B cell (primary cell): ENCODE measurements at regions not wholly inside any gene's neighbourhood (a gene's known extent, or its start where the extent isn't known, plus 50 kb on each side); places are given as distances from the start of the nearest gene placed in this dataset.

ENCODE experiments used
- ATAC-seq: fragments of 200-7000 bp; cut with Tn5 transposase; one replicate; pipeline ENCODE4 v1.10.0; 2021; ENCODE audit warnings: low read depth, mild to moderate bottlenecking, moderate number of reproducible peaks, moderate library complexity
- CTCF ChIA-PET: fragments of 350-600 bp; sonication (Branson Sonifier 250); formaldehyde crosslinking; loops from one replicate; lab custom pipeline; 2021; ENCODE audit warnings: antibody characterized with exemption, inconsistent platforms; lab: Charles Lee
- POLR2A ChIA-PET: fragments of 350-600 bp; sonication (Branson Sonifier 250); formaldehyde crosslinking; loops from one replicate; lab custom pipeline; 2021; ENCODE audit warnings: antibody characterized with exemption; lab: Charles Lee
- DNase-seq: peaks from one replicate; pipeline ENCODE4 v3.0.0; 2013
- H2AFZ ChIP-seq: 2 replicates; pipeline ENCODE4 v1.6.1; 2012; ENCODE audit warnings: mild to moderate bottlenecking, low read depth, low read length; ENCODE audit not compliant: insufficient read depth, poor library complexity, severe bottlenecking
- H3K27ac ChIP-seq, 2 donors: 1 replicate in 1 of 2; 2 replicates in 1 of 2; pipeline ENCODE4 v1.5.1; 2012 to 2013; ENCODE audit warnings: low read length in 2 of 2, mild to moderate bottlenecking in 2 of 2, moderate library complexity in 1 of 2
- H3K27me3 ChIP-seq, 4 experiments: fragments of 200-600 bp in 1 of 4; sonication (generic) in 1 of 4; replicated peaks in 1 of 4; 1 replicate in 2 of 4; 2 replicates in 2 of 4; pipeline versions ENCODE4 v1.6.1 to v1.7.0; 2013 to 2016; ENCODE audit warnings: low read length in 3 of 4, mild to moderate bottlenecking in 2 of 4, mixed read lengths in 1 of 4, moderate library complexity in 1 of 4; ENCODE audit not compliant: insufficient read depth in 4 of 4, control insufficient read depth in 3 of 4; ENCODE audit errors: control extremely low read depth in 1 of 4
- H3K36me3 ChIP-seq, 2 experiments: replicated peaks in 1 of 2; 1 replicate in 1 of 2; 2 replicates in 1 of 2; pipeline versions ENCODE4 v1.6.1 to v1.7.1; 2013; ENCODE audit warnings: low read length in 1 of 2; ENCODE audit not compliant: insufficient read depth in 2 of 2, control insufficient read depth in 1 of 2; ENCODE audit errors: control extremely low read depth in 1 of 2, extremely low read depth in 1 of 2
- H3K4me1 ChIP-seq, 2 donors: fragments of 200-600 bp in 1 of 2; sonication (generic) in 1 of 2; 1 replicate in 1 of 2; 2 replicates in 1 of 2; pipeline versions ENCODE4 v1.5.1 to v1.6.1; 2013 to 2017; ENCODE audit warnings: low read length in 2 of 2; ENCODE audit not compliant: control insufficient read depth in 2 of 2, insufficient read depth in 2 of 2
- H3K4me2 ChIP-seq: replicated peaks from 2 replicates; pipeline ENCODE3; 2012; ENCODE audit warnings: mild to moderate bottlenecking, low read depth, low read length; ENCODE audit not compliant: poor library complexity, severe bottlenecking
- H3K4me3 ChIP-seq, 5 experiments: fragments of 200-600 bp in 1 of 5; sonication (generic) in 1 of 5; 1 replicate in 3 of 5; 2 replicates in 2 of 5; pipeline versions ENCODE4 v1.5.1 to v1.7.0; 2011 to 2016; ENCODE audit warnings: low read length in 4 of 5, mild to moderate bottlenecking in 4 of 5, low read depth in 2 of 5, control low read depth in 1 of 5, moderate library complexity in 1 of 5; ENCODE audit not compliant: insufficient read depth in 1 of 5; ENCODE audit errors: control extremely low read depth in 1 of 5, extremely low read depth in 1 of 5
- H3K79me2 ChIP-seq: fragments of 200-600 bp; sonication (generic); one replicate; pipeline ENCODE4 v1.6.0; 2016; ENCODE audit warnings: low read length; ENCODE audit not compliant: control insufficient read depth, insufficient read depth
- H3K9ac ChIP-seq: fragments of 200-600 bp; sonication (generic); 2 replicates; pipeline ENCODE4 v1.6.1; 2017; ENCODE audit warnings: mild to moderate bottlenecking, low read length, moderate library complexity
- H3K9me3 ChIP-seq, 3 donors: one replicate each; pipeline versions ENCODE4 v1.6.1 to v1.7.1; 2013; ENCODE audit warnings: low read length in 2 of 3; ENCODE audit not compliant: control insufficient read depth in 2 of 3, insufficient read depth in 1 of 3; ENCODE audit errors: control extremely low read depth in 1 of 3
- H4K20me1 ChIP-seq: 2 replicates; pipeline ENCODE4 v1.6.0; 2012; ENCODE audit warnings: mild to moderate bottlenecking, low read length; ENCODE audit not compliant: insufficient read depth, control insufficient read depth, poor library complexity, severe bottlenecking
- H3K27ac Mint-ChIP-seq: one replicate; pipeline ENCODE4 v1.8.0; 2021; ENCODE audit warnings: mixed read lengths
- H3K27me3 Mint-ChIP-seq: one replicate; pipeline ENCODE4 v1.8.0; 2021; ENCODE audit warnings: mixed read lengths
- H3K4me1 Mint-ChIP-seq: one replicate; pipeline ENCODE4 v1.8.0; 2021; ENCODE audit warnings: mixed read lengths
- H3K4me3 Mint-ChIP-seq: one replicate; pipeline ENCODE4 v1.8.0; 2021; ENCODE audit warnings: mixed read lengths
- H3K9me3 Mint-ChIP-seq: one replicate; pipeline ENCODE4 v1.8.0; 2022; ENCODE audit warnings: mixed read lengths; ENCODE audit not compliant: insufficient read depth
- EZH2 ChIP-seq: IDR thresholded peaks from 2 replicates; pipeline ENCODE4 v1.6.1; 2012; ENCODE audit warnings: borderline replicate concordance, low read depth, mild to moderate bottlenecking, moderate library complexity, low read length; ENCODE audit not compliant: insufficient read depth, poor library complexity, severe bottlenecking
- WGBS: methylation state at CpG from one replicate; pipeline ENCODE4 v1.1.5; 2013; ENCODE audit warnings: missing lambda C conversion rate; ENCODE audit not compliant: insufficient coverage; 5-methylcytosine and 5-hydroxymethylcytosine counted together
- intact Hi-C: fragments of 100-400 bp; cut with micrococcal nuclease; formaldehyde crosslinking; loops from one replicate; pipeline ENCODE4 v1.10.0; 2022
- TF ChIP-seq, protein P1 (sequence below): fragments of 200-600 bp; IDR thresholded peaks from one replicate; pipeline ENCODE4 v1.8.0; 2022; ENCODE audit warnings: antibody characterized with exemption, mild to moderate bottlenecking

DNA sequence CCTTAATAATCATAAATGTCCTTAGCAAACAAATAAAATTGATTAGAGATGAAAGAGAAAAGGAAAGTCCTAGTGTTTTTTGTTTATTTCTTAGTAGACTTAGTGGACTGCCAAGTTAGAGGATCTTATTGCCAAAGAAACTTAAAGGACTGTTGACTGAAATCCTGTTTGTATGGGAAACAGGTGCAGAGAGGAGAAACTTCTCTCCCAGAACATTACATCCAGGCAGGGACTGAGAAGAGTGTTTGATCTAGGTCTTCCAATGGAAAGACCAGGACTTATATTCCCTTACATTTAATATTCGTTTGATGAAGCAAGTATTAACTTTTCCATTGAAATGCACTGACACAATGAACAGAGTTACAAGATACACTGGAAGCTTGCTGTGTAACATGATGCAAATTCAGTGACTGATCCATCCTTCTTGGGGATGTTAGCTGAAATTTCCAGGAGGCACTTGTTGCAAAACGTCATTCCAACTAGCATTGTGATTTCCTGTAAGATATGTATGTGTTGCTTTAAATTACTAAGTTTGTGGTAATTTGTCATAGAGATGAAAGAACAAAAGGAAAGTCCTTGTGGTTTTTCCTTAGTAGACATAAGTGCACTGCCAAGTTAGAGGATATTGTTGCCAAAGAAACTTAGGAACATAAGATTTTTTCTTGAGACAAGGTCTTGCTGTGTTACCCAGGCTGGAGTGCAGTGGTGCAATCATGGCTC, 505.6 kb downstream of the STIM2 start:
- no peak overlapping the region for H3K4me3 ChIP-seq
- H3K9me3 Mint-ChIP-seq: no peaks in the 10 kb centered on the region
- intact Hi-C loops: no loop called here
- ATAC-seq: no peak
- no peak overlapping the region for H3K27ac ChIP-seq
- H3K4me3 Mint-ChIP-seq: no peak overlapping the region
- H3K4me2 ChIP-seq: no peak overlapping the region
- H4K20me1 ChIP-seq: no peaks in the 10 kb centered on the region
- no peaks in the 10 kb centered on the region for H3K4me1 Mint-ChIP-seq
- H2AFZ ChIP-seq: no peak overlapping the region
- POLR2A ChIA-PET: no interaction called here
- TF ChIP-seq, protein P1, sequence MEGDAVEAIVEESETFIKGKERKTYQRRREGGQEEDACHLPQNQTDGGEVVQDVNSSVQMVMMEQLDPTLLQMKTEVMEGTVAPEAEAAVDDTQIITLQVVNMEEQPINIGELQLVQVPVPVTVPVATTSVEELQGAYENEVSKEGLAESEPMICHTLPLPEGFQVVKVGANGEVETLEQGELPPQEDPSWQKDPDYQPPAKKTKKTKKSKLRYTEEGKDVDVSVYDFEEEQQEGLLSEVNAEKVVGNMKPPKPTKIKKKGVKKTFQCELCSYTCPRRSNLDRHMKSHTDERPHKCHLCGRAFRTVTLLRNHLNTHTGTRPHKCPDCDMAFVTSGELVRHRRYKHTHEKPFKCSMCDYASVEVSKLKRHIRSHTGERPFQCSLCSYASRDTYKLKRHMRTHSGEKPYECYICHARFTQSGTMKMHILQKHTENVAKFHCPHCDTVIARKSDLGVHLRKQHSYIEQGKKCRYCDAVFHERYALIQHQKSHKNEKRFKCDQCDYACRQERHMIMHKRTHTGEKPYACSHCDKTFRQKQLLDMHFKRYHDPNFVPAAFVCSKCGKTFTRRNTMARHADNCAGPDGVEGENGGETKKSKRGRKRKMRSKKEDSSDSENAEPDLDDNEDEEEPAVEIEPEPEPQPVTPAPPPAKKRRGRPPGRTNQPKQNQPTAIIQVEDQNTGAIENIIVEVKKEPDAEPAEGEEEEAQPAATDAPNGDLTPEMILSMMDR: no peak
- no peak for TF ChIP-seq EZH2
- H3K4me1 ChIP-seq: no peaks in the 10 kb centered on the region
- no peak overlapping the region for H3K27ac Mint-ChIP-seq
- no peaks in the 10 kb centered on the region for H3K79me2 ChIP-seq
- H3K9me3 ChIP-seq: peaks cover 0 to 2% (median 0%) of the 10 kb centered on the region in 3 donors
- H3K36me3 ChIP-seq: no peaks in the 10 kb centered on the region
- WGBS: 0% methylated on average over 1 of the region's 2 CpGs
- no peak overlapping the region for H3K9ac ChIP-seq
- no peak for DNase-seq
- CTCF ChIA-PET: no interaction called here
- H3K27me3 Mint-ChIP-seq: no peaks in the 10 kb centered on the region
- no peaks in the 10 kb centered on the region for H3K27me3 ChIP-seq

DNA sequence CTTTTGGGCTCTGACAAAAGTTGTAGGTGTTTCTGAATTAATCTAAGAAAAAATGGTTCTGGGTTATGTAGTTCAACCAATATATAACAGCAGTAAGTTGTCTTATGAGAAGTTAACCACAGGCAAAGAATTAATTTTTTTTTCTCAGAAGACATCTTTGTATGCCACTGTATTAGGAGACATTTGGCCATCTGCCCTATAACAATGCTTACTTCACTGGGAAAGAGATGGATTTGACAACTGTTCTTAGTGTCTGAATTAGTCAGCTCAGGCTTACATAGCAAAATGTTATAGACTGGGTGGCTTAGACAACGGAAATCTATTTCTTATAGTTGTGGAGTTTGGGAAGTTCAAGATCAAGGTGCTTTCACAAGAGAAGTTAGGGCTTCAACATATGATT, 508.1 kb downstream of the STIM2 start:
- intact Hi-C loops: no loop called here
- ChIA-PET CTCF (no interaction called here), POLR2A (no interaction called here)
- no peaks in the 10 kb centered on the region for H4K20me1 ChIP-seq
- WGBS: 80% methylated on average over 1 of the region's 1 CpG
- no peak overlapping the region for H3K4me3 ChIP-seq
- Mint-ChIP-seq H3K4me1 (no peaks in the 10 kb centered on the region), H3K9me3 (no peaks in the 10 kb centered on the region), H3K4me3 (no peak overlapping the region), H3K27me3 (no peaks in the 10 kb centered on the region), H3K27ac (no peak overlapping the region)
- H3K9me3 ChIP-seq: no peaks in the 10 kb centered on the region
- H3K27me3 ChIP-seq: no peaks in the 10 kb centered on the region
- DNase-seq: no peak
- no peak for TF ChIP-seq EZH2
- TF ChIP-seq, protein P1: no peak
- no peak overlapping the region for H3K4me2 ChIP-seq
- H3K36me3 ChIP-seq: no peaks in the 10 kb centered on the region
- no peak overlapping the region for H3K9ac ChIP-seq
- H2AFZ ChIP-seq: no peak overlapping the region
- no peaks in the 10 kb centered on the region for H3K4me1 ChIP-seq
- no peaks in the 10 kb centered on the region for H3K79me2 ChIP-seq
- no peak overlapping the region for H3K27ac ChIP-seq
- no peak for ATAC-seq
